ENCODE measurements at regions not wholly inside any gene's neighbourhood (a gene's known extent, or its start where the extent isn't known, plus 50 kb on each side); places are given as distances from the start of the nearest gene placed in this dataset.

GRCh38 chr15:93866476-93866875 lies 364.9 kb upstream of the MCTP2 start:
- Mint-ChIP-seq H3K9me3 (no peaks in the 10 kb centered on the region), H3K4me3 (no peak overlapping the region), H3K27ac (no peak overlapping the region), H3K4me1 (ENCODE audit: low read depth in 2 of 2) (peaks cover 15 to 17% of the 10 kb centered on the region in 2 donors), H3K27me3 (peaks cover 24 to 25% of the 10 kb centered on the region in 2 donors), H3K36me3 (no peaks in the 10 kb centered on the region)
- ATAC-seq (no peak), DNase-seq (ENCODE audit: low spot score) (no peak)

- peaks cover 20 to 26% of the 10 kb centered on the region in 2 donors for H3K4me1 Mint-ChIP-seq (ENCODE audit: low read depth in 2 of 2)
- no peaks in the 10 kb centered on the region for H3K9me3 Mint-ChIP-seq
- ATAC-seq: no peak
- H3K4me3 Mint-ChIP-seq: no peak overlapping the region
- H3K27ac Mint-ChIP-seq: no peak overlapping the region
- H3K36me3 Mint-ChIP-seq: no peaks in the 10 kb centered on the region
- no peak for DNase-seq (ENCODE audit: low spot score)
- peaks cover 24 to 25% of the 10 kb centered on the region in 2 donors for H3K27me3 Mint-ChIP-seq
Measured at GRCh38 chr15:93865586-93865985, 365.8 kb upstream of the MCTP2 start.

- no peaks in the 10 kb centered on the region for H3K36me3 Mint-ChIP-seq
- H3K4me3 Mint-ChIP-seq: peak overlapping the region; percentile 5
- ATAC-seq (no peak), DNase-seq (ENCODE audit: low spot score) (no peak)
- no peak overlapping the region for H3K27ac Mint-ChIP-seq
- H3K4me1 Mint-ChIP-seq (ENCODE audit: low read depth in 2 of 2): peaks cover 22 to 30% of the 10 kb centered on the region in 2 donors
- H3K27me3 Mint-ChIP-seq: peaks cover 20 to 24% of the 10 kb centered on the region in 2 donors
- H3K9me3 Mint-ChIP-seq: no peaks in the 10 kb centered on the region
Measured at GRCh38 chr15:93862791-93863190, 368.6 kb upstream of the MCTP2 start.

GRCh38 chr15:93861956-93862741 lies 369.2 kb upstream of the MCTP2 start:
- DNase-seq (ENCODE audit: low spot score) (no peak), ATAC-seq (no peak)
- Mint-ChIP-seq H3K36me3 (no peaks in the 10 kb centered on the region), H3K27ac (peak overlapping the region in 1 of 2 donors; percentile 12), H3K4me1 (ENCODE audit: low read depth in 2 of 2) (peaks cover 22 to 30% of the 10 kb centered on the region in 2 donors), H3K4me3 (peak overlapping the region; percentile 5), H3K9me3 (no peaks in the 10 kb centered on the region), H3K27me3 (peaks cover 19 to 21% of the 10 kb centered on the region in 2 donors)

DNA sequence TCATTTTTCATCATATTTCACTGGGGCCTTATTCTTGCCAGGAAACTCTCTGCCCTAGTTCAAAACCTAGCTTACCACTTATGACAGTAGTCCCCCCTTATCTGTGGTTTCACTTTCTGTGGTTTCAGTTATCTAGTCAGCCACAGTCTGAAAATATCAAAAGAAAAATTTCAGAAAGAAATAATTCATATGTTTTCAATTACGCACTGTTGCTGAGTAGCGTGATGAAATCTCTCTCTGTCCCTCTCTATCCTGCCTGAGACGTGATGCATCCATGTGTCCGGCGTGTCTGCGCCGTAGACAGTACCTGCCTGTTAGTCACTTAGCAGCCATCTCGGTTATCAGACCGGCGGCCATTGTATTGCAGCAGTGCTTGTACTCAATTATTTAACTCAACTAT lies 369.9 kb upstream of the MCTP2 start:
- H3K27ac Mint-ChIP-seq: peak overlapping the region; percentile 12 to 24
- H3K36me3 Mint-ChIP-seq: no peaks in the 10 kb centered on the region
- H3K9me3 Mint-ChIP-seq: no peaks in the 10 kb centered on the region
- no peak for DNase-seq (ENCODE audit: low spot score)
- peaks cover 21% of the 10 kb centered on the region in 2 donors for H3K27me3 Mint-ChIP-seq
- ATAC-seq: peak; percentile 48 to 62
- peak overlapping the region; percentile 5 for H3K4me3 Mint-ChIP-seq
- H3K4me1 Mint-ChIP-seq (ENCODE audit: low read depth in 2 of 2): peaks cover 22 to 30% of the 10 kb centered on the region in 2 donors

GRCh38 chr15:93860701-93861100 lies 370.7 kb upstream of the MCTP2 start:
- Mint-ChIP-seq H3K4me3 (peak overlapping the region; percentile 5), H3K4me1 (ENCODE audit: low read depth in 2 of 2) (peaks cover 22 to 30% of the 10 kb centered on the region in 2 donors), H3K27me3 (peaks cover 22 to 27% of the 10 kb centered on the region in 2 donors), H3K9me3 (no peaks in the 10 kb centered on the region), H3K27ac (peak overlapping the region; percentile 12 to 24), H3K36me3 (no peaks in the 10 kb centered on the region)
- no peak for ATAC-seq
- no peak for DNase-seq (ENCODE audit: low spot score)

DNA sequence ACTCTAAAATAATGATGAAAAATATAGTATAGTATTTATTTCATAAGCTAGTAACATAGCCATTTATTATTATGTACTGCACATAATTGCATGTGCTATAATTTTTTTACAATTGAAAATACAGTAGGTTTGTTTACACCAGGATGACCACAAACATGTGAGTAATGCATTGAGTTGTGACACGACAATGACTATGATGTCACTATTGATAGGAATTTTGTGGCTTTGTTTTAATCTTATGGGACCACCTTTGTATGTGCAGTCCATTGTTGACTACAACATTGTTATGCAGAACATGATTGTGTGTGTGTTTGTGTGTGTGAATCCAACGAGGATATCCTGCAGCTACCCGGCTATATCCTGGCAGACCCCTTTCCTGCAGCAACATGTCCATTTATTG lies 372.2 kb upstream of the MCTP2 start:
- no peak for DNase-seq (ENCODE audit: low spot score)
- Mint-ChIP-seq H3K36me3 (no peaks in the 10 kb centered on the region), H3K27me3 (peaks cover 24 to 26% of the 10 kb centered on the region in 2 donors), H3K4me3 (no peak overlapping the region), H3K9me3 (no peaks in the 10 kb centered on the region), H3K27ac (no peak overlapping the region), H3K4me1 (ENCODE audit: low read depth in 2 of 2) (peaks cover 22 to 30% of the 10 kb centered on the region in 2 donors)
- ATAC-seq: no peak

- H3K27me3 Mint-ChIP-seq: peaks cover 18 to 34% of the 10 kb centered on the region in 2 donors
- no peak overlapping the region for H3K4me3 Mint-ChIP-seq
- ATAC-seq (no peak), DNase-seq (ENCODE audit: low spot score) (no peak)
- no peaks in the 10 kb centered on the region for H3K36me3 Mint-ChIP-seq
- no peak overlapping the region for H3K27ac Mint-ChIP-seq
- no peaks in the 10 kb centered on the region for H3K9me3 Mint-ChIP-seq
- H3K4me1 Mint-ChIP-seq (ENCODE audit: low read depth in 2 of 2): peaks cover 0 to 1% of the 10 kb centered on the region in 2 donors
Measured at GRCh38 chr15:93855181-93855826, 376.1 kb upstream of the MCTP2 start.

GRCh38 chr15:93854088-93854487 lies 377.3 kb upstream of the MCTP2 start:
- no peak for DNase-seq (ENCODE audit: low spot score)
- Mint-ChIP-seq H3K27me3 (peaks cover 20 to 42% of the 10 kb centered on the region in 2 donors), H3K9me3 (no peaks in the 10 kb centered on the region), H3K4me3 (no peak overlapping the region), H3K36me3 (no peaks in the 10 kb centered on the region), H3K27ac (no peak overlapping the region), H3K4me1 (ENCODE audit: low read depth in 2 of 2) (no peaks in the 10 kb centered on the region)
- ATAC-seq: no peak

- H3K4me1 Mint-ChIP-seq (ENCODE audit: low read depth in 2 of 2): no peaks in the 10 kb centered on the region
- DNase-seq (ENCODE audit: low spot score): no peak
- no peak overlapping the region for H3K4me3 Mint-ChIP-seq
- no peaks in the 10 kb centered on the region for H3K36me3 Mint-ChIP-seq
- H3K9me3 Mint-ChIP-seq: no peaks in the 10 kb centered on the region
- peaks cover 20 to 42% of the 10 kb centered on the region in 2 donors for H3K27me3 Mint-ChIP-seq
- H3K27ac Mint-ChIP-seq: no peak overlapping the region
- no peak for ATAC-seq
Measured at GRCh38 chr15:93852761-93853160, 378.6 kb upstream of the MCTP2 start.

DNA sequence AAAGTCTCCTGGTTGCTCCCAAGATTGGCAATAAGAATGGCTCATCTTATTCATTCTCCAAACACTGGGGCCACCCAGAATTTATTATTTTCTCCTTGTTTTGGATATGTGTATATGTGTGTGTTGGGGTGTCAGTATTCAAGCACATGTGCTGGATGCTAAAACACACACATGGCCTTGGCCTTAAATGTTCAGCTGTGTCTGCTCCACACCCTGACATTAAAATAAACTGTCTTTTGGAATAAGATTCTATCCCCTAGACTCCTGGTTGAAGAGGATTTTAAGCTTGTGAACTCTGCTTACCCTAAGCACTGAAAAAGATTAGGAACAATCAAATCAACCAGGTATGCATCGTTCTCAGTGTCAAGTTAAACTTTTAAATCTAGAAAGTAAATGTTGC lies 382.9 kb upstream of the MCTP2 start:
- no peak for ATAC-seq
- H3K27me3 Mint-ChIP-seq: peaks cover 14 to 22% of the 10 kb centered on the region in 2 donors
- H3K36me3 Mint-ChIP-seq: no peaks in the 10 kb centered on the region
- no peak for DNase-seq (ENCODE audit: low spot score)
- no peak overlapping the region for H3K4me3 Mint-ChIP-seq
- no peaks in the 10 kb centered on the region for H3K9me3 Mint-ChIP-seq
- H3K27ac Mint-ChIP-seq: no peak overlapping the region
- H3K4me1 Mint-ChIP-seq (ENCODE audit: low read depth in 2 of 2): no peaks in the 10 kb centered on the region

DNA sequence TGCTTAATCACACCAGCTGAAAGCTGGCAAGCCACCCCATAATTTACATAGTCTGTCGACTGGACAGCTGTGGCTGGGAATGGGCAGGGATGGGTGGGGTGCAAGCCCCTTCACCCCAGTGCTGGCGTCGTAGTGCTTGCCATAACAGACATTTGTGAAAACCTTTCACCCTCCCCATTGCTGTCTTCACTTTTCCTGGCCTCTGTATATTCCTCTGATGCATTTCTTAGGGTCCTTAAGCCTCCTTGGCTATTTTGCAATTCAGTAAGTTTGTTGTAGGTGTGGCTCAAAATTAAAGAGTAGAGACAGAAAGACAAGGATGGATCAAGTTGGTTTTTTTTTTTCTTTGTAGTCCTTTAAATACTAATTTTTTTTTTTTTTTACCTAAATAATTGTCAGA lies 383.3 kb upstream of the MCTP2 start:
- H3K4me1 Mint-ChIP-seq (ENCODE audit: low read depth in 2 of 2): no peaks in the 10 kb centered on the region
- DNase-seq (ENCODE audit: low spot score): no peak
- peaks cover 13 to 22% of the 10 kb centered on the region in 2 donors for H3K27me3 Mint-ChIP-seq

DNA sequence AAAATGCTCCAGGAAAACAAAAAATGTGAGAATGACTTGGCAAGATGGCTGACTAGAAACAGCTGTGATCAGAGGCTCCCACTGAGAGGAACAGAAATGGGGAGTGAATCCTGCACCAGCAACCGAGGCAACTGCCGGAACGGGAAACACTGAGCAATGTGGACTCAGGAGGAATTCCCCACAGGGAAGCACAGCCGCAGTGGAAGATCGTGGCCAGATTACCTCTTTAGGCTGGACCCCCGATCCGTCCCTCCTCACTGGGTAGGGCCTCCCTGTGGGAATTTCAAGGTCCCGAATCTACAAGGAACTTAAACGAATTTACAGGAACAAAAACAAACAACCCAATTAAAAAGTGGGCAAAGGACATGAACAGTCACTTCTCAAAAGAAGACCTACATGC lies 385.2 kb upstream of the MCTP2 start:
- Mint-ChIP-seq H3K27ac (no peak overlapping the region), H3K4me3 (no peak overlapping the region), H3K27me3 (peaks cover 15 to 26% of the 10 kb centered on the region in 2 donors), H3K9me3 (no peaks in the 10 kb centered on the region), H3K36me3 (no peaks in the 10 kb centered on the region), H3K4me1 (ENCODE audit: low read depth in 2 of 2) (no peaks in the 10 kb centered on the region)
- DNase-seq (ENCODE audit: low spot score): no peak
- ATAC-seq: no peak

More for the DNA sequence above, 383.3 kb upstream of the MCTP2 start:
- ATAC-seq: no peak
- H3K9me3 Mint-ChIP-seq: no peaks in the 10 kb centered on the region
- H3K27ac Mint-ChIP-seq: no peak overlapping the region
- H3K36me3 Mint-ChIP-seq: no peaks in the 10 kb centered on the region
- H3K4me3 Mint-ChIP-seq: no peak overlapping the region

DNA sequence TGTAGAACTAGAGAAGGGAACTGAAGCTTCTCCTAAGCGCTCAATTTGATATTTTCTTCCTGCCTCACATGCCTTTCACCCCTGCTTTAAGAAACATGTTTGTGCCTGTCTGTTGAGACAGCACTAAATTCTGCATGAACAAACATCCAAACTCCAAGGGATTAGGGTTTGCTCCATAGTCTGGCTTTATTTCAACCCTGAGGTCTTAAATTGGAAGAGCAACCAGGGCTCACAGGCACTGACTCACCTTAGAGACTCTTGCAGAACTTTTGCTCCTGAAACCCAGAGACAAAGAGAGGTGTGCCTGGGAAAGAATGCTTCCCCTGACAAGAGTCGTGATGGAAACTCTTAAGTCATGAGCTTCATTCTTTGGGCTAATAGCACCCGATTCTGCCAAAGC lies 393.9 kb upstream of the MCTP2 start:
- no peak overlapping the region for H3K27ac Mint-ChIP-seq
- DNase-seq (ENCODE audit: low spot score): no peak
- ATAC-seq: no peak
- no peak overlapping the region for H3K4me3 Mint-ChIP-seq
- H3K4me1 Mint-ChIP-seq (ENCODE audit: low read depth in 2 of 2): no peaks in the 10 kb centered on the region
- no peaks in the 10 kb centered on the region for H3K36me3 Mint-ChIP-seq
- no peaks in the 10 kb centered on the region for H3K9me3 Mint-ChIP-seq
- peaks cover 27 to 29% of the 10 kb centered on the region in 2 donors for H3K27me3 Mint-ChIP-seq
